ENCODE measurements at regions not wholly inside any gene's neighbourhood (a gene's known extent, or its start where the extent isn't known, plus 50 kb on each side); places are given as distances from the start of the nearest gene placed in this dataset.

DNA sequence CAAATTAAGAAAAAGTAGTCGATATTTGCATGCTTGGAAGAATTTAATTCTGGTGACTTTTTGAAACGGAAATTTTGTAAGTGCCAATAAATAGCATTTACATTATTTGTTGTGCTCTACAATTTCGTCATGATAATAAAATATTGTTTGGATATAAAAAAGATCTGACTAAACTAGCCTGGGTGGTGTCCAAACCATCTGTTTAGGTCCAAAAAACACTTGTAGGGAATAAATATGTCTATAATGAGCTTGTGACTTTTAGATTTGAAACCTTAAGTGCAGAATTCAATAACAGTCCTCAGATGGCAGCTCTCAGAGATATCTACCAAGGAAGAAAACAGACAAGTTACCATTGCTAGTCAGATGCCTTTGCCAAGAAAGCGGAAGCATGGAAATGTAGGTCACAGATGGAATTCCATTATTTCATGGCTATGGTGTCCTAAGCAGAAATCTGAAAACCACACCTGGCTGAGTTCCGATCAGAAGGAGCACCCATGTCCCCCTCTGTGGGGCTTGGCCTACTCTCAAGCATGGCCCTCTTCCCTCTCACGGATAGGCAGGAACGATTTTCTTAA lies 731.1 kb downstream of the RNF144A start:
- H3K4me3 ChIP-seq (ENCODE audit: low read depth in 1 of 3, low read length in 3 of 3): no peak overlapping the region
- WGBS: 93% methylated on average over 7 of the region's 7 CpGs
- H3K9ac ChIP-seq (ENCODE audit: low read depth in 1 of 2, low read length in 2 of 2): no peak overlapping the region
- peaks cover 0 to 1% (median under 1%) of the 10 kb centered on the region in 4 donors for H3K9me3 ChIP-seq (ENCODE audit: control insufficient read depth in 4 of 4, low read length in 3 of 4)
- no peaks in the 10 kb centered on the region for H3K27me3 ChIP-seq (ENCODE audit: control insufficient read depth in 4 of 4, insufficient read depth in 4 of 4, low read length in 3 of 4)
- no peak overlapping the region for H3K27ac ChIP-seq (ENCODE audit: low read depth in 1 of 2, low read length in 2 of 2)
- H3K36me3 ChIP-seq (ENCODE audit: control insufficient read depth in 4 of 4, insufficient read depth in 3 of 4, low read depth in 1 of 4, low read length in 3 of 4): no peaks in the 10 kb centered on the region
- TF ChIP-seq FOXA1 (IDR thresholded peaks at IDR 0.05) (no peak), NR2F2 (IDR thresholded peaks at IDR 0.05) (no peak), SP1 (IDR thresholded peaks at IDR 0.05) (no peak), RAD21 (IDR thresholded peaks at IDR 0.05) (no peak)
- DNase-seq (ENCODE audit: low spot score): no peak
- H3K4me1 ChIP-seq (ENCODE audit: control insufficient read depth in 4 of 4, insufficient read depth in 4 of 4, low read length in 3 of 4): no peaks in the 10 kb centered on the region

- no peak for TF ChIP-seq FOXA1 (IDR thresholded peaks at IDR 0.05)
- TF ChIP-seq EGR1 (IDR thresholded peaks at IDR 0.05; ENCODE audit: low read depth in 2 of 2): no peak
- TF ChIP-seq YY1 (IDR thresholded peaks at IDR 0.05): no peak
- no peak for TF ChIP-seq MAX (IDR thresholded peaks at IDR 0.05)
- TF ChIP-seq HNF4A (conservative IDR thresholded peaks at IDR 0.05): no peak
- TF ChIP-seq, protein P1, sequence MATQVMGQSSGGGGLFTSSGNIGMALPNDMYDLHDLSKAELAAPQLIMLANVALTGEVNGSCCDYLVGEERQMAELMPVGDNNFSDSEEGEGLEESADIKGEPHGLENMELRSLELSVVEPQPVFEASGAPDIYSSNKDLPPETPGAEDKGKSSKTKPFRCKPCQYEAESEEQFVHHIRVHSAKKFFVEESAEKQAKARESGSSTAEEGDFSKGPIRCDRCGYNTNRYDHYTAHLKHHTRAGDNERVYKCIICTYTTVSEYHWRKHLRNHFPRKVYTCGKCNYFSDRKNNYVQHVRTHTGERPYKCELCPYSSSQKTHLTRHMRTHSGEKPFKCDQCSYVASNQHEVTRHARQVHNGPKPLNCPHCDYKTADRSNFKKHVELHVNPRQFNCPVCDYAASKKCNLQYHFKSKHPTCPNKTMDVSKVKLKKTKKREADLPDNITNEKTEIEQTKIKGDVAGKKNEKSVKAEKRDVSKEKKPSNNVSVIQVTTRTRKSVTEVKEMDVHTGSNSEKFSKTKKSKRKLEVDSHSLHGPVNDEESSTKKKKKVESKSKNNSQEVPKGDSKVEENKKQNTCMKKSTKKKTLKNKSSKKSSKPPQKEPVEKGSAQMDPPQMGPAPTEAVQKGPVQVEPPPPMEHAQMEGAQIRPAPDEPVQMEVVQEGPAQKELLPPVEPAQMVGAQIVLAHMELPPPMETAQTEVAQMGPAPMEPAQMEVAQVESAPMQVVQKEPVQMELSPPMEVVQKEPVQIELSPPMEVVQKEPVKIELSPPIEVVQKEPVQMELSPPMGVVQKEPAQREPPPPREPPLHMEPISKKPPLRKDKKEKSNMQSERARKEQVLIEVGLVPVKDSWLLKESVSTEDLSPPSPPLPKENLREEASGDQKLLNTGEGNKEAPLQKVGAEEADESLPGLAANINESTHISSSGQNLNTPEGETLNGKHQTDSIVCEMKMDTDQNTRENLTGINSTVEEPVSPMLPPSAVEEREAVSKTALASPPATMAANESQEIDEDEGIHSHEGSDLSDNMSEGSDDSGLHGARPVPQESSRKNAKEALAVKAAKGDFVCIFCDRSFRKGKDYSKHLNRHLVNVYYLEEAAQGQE (IDR thresholded peaks at IDR 0.05): no peak
- TF ChIP-seq RAD21 (IDR thresholded peaks at IDR 0.05): no peak
- Histone ChIP-seq H3K4me1 (ENCODE audit: control insufficient read depth in 4 of 4, insufficient read depth in 4 of 4, low read length in 3 of 4) (no peaks in the 10 kb centered on the region), H3K9me3 (ENCODE audit: control insufficient read depth in 4 of 4, low read length in 3 of 4) (peaks cover 0 to 5% (median 2%) of the 10 kb centered on the region in 4 donors), H3K27ac (ENCODE audit: low read depth in 1 of 2, low read length in 2 of 2) (no peak overlapping the region), H3K36me3 (ENCODE audit: control insufficient read depth in 4 of 4, insufficient read depth in 3 of 4, low read depth in 1 of 4, low read length in 3 of 4) (no peaks in the 10 kb centered on the region), H3K4me3 (ENCODE audit: low read depth in 1 of 3, low read length in 3 of 3) (no peak overlapping the region), H3K9ac (ENCODE audit: low read depth in 1 of 2, low read length in 2 of 2) (no peak overlapping the region), H3K27me3 (ENCODE audit: control insufficient read depth in 4 of 4, insufficient read depth in 4 of 4, low read length in 3 of 4) (no peaks in the 10 kb centered on the region)
- no peak for DNase-seq (ENCODE audit: low spot score)
- 77% methylated on average over 6 of the region's 6 CpGs for WGBS
Observed at GRCh38 chr2:7649461-7650228, 732.4 kb downstream of the RNF144A start.

DNA sequence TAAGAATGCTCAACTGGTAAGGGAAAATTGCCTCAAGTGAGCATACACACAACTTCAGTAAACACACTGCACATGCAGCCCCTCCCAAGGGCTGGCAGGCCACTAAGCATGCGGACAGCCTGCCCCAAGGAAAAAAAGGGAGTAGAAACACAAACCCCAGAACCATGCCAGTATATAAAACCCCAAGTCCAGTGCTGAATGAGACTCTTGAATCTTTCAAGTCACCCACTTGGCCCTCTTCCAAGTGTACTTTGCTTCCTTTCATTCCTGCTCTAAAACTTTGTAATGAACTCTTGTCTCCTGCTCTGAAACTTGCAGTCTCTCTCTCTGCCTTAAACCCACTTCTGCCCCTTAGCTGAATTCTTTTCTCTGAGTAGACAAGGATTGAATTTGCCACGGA lies 736.4 kb downstream of the RNF144A start:
- no peaks in the 10 kb centered on the region for H3K4me1 ChIP-seq (ENCODE audit: control insufficient read depth in 4 of 4, insufficient read depth in 4 of 4, low read length in 3 of 4)
- no peak for DNase-seq (ENCODE audit: low spot score)
- H3K4me3 ChIP-seq (ENCODE audit: low read depth in 1 of 3, low read length in 3 of 3): no peak overlapping the region
- H3K27me3 ChIP-seq (ENCODE audit: control insufficient read depth in 4 of 4, insufficient read depth in 4 of 4, low read length in 3 of 4): no peaks in the 10 kb centered on the region
- H3K36me3 ChIP-seq (ENCODE audit: control insufficient read depth in 4 of 4, insufficient read depth in 3 of 4, low read depth in 1 of 4, low read length in 3 of 4): no peaks in the 10 kb centered on the region
- WGBS: 83% methylated on average over 2 of the region's 2 CpGs
- no peak overlapping the region for H3K27ac ChIP-seq (ENCODE audit: low read depth in 1 of 2, low read length in 2 of 2)
- H3K9me3 ChIP-seq (ENCODE audit: control insufficient read depth in 4 of 4, low read length in 3 of 4): peaks cover 0 to 5% (median 2%) of the 10 kb centered on the region in 4 donors
- TF ChIP-seq HNF4G (IDR thresholded peaks at IDR 0.05): no peak
- no peak overlapping the region for H3K9ac ChIP-seq (ENCODE audit: low read depth in 1 of 2, low read length in 2 of 2)
